Chondrocyte (in vitro differentiated cells): ENCODE measurements at regions not wholly inside any gene's neighbourhood (a gene's known extent, or its start where the extent isn't known, plus 50 kb on each side); places are given as distances from the start of the nearest gene placed in this dataset.

ENCODE experiments used
- DNase-seq: peaks from one replicate; pipeline ENCODE4 v3.0.0; 2021; ENCODE audit warnings: mixed read lengths, low spot score
- H3K27ac Mint-ChIP-seq: one replicate; pipeline ENCODE4 v1.8.0; 2021; ENCODE audit warnings: mild to moderate bottlenecking, moderate library complexity, mixed read lengths; ENCODE audit not compliant: unreplicated experiment
- H3K27me3 Mint-ChIP-seq: 2 replicates; pipeline ENCODE4 v1.8.0; 2021; ENCODE audit warnings: low read depth, mixed read lengths
- H3K36me3 Mint-ChIP-seq: 2 replicates; pipeline ENCODE4 v1.8.0; 2021; ENCODE audit warnings: low read depth, mixed read lengths
- H3K4me1 Mint-ChIP-seq: 2 replicates; pipeline ENCODE4 v1.8.0; 2021; ENCODE audit warnings: low read depth, mild to moderate bottlenecking, mixed read lengths
- H3K4me3 Mint-ChIP-seq: one replicate; pipeline ENCODE4 v1.8.0; 2021; ENCODE audit warnings: mild to moderate bottlenecking, moderate library complexity, mixed read lengths; ENCODE audit not compliant: unreplicated experiment
- H3K9me3 Mint-ChIP-seq: 2 replicates; pipeline ENCODE4 v1.8.0; 2021; ENCODE audit warnings: low read depth, mixed read lengths
- CTCF ChIP-seq: fragments of 200-600 bp; sonication (generic); IDR thresholded peaks from 2 replicates; pipeline ENCODE4 v1.5.0; 2021; ENCODE audit warnings: antibody characterized with exemption, mild to moderate bottlenecking, moderate library complexity

GRCh38 chr2:195586062-195586714 lies 70.8 kb upstream of the SLC39A10 start:
- Mint-ChIP-seq H3K4me1 (no peaks in the 10 kb centered on the region), H3K27ac (no peak overlapping the region), H3K36me3 (no peaks in the 10 kb centered on the region), H3K27me3 (no peaks in the 10 kb centered on the region), H3K9me3 (no peaks in the 10 kb centered on the region), H3K4me3 (no peak overlapping the region)
- no peak for DNase-seq
- TF ChIP-seq CTCF, result no peak

- no peaks in the 10 kb centered on the region for H3K9me3 Mint-ChIP-seq
- H3K4me3 Mint-ChIP-seq, result no peak overlapping the region
- no peak for TF ChIP-seq CTCF
- peaks cover 8% of the 10 kb centered on the region for H3K4me1 Mint-ChIP-seq
- DNase-seq, result no peak
- no peaks in the 10 kb centered on the region for H3K27me3 Mint-ChIP-seq
- no peak overlapping the region for H3K27ac Mint-ChIP-seq
- H3K36me3 Mint-ChIP-seq, result no peaks in the 10 kb centered on the region
Observed at GRCh38 chr2:195582188-195582587, 74.8 kb upstream of the SLC39A10 start.

DNA sequence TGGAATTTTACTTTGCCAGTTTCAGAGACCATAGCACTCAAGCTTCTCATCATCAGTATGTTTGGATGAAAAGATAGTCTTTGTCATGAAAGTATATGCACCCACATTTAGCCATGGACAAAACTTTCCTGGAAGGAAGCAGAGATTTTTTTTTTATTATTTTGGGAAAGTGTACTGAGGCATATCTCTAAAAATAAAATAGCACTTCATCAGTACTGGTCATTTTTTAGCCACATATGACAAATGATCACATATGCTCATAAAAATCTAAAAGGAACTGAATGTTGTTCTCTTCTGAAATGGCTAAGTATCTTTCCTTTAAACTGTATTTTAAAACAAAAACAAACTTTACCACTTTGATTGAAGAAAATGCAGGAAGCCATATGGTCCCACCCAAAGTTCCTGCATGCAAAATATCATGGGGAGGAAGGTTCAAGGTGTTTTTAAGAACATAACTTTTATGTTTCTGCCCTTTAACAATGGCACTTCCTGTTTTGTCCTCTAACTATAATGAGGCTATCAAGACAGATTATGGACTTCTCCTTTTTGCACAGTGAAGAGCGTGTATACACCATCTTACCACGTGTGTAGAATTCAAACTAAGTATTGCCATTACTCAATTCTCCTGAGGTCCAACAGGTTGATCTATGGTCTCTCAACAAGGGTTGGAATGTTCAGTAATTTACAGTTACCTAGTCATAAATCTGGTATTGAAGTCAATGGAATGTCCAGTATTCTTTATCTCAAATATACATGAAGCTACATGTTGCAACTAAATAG lies 77.1 kb upstream of the SLC39A10 start:
- H3K27ac Mint-ChIP-seq, result no peak overlapping the region
- no peaks in the 10 kb centered on the region for H3K27me3 Mint-ChIP-seq
- H3K36me3 Mint-ChIP-seq, result no peaks in the 10 kb centered on the region
- DNase-seq, result no peak
- H3K4me1 Mint-ChIP-seq, result peaks cover 20% of the 10 kb centered on the region
- no peak overlapping the region for H3K4me3 Mint-ChIP-seq
- no peaks in the 10 kb centered on the region for H3K9me3 Mint-ChIP-seq
- no peak for TF ChIP-seq CTCF

DNA sequence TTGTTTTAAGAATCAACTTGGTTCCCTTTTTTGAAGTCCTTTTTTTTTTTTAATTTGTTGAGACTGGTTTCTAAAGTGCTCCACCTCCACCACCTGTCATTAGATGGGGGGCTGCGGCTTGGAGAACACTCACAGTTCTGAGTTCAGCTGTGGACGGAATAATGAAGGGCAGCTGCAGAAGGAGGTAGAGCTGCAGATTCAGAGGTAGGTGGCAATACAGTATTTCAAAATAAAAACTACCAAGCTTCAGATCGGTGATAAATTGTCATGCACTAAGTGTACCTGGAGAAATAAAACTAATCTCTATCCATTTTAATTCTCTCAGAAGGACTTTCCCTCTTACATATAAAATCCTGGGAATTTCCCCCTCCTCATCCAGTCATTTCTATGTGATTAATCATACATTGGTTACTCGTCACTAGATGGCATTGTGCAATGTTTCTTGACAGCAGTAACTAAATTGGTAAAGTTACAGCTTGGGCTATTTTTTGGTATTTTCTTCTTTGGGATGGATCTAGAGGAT lies 81.1 kb upstream of the SLC39A10 start:
- no peaks in the 10 kb centered on the region for H3K36me3 Mint-ChIP-seq
- H3K9me3 Mint-ChIP-seq, result no peaks in the 10 kb centered on the region
- no peaks in the 10 kb centered on the region for H3K27me3 Mint-ChIP-seq
- TF ChIP-seq CTCF, result peak; percentile 76
- H3K4me1 Mint-ChIP-seq, result peaks cover 33% of the 10 kb centered on the region
- H3K27ac Mint-ChIP-seq, result peak overlapping the region; percentile 3
- H3K4me3 Mint-ChIP-seq, result no peak overlapping the region
- DNase-seq, result no peak

DNA sequence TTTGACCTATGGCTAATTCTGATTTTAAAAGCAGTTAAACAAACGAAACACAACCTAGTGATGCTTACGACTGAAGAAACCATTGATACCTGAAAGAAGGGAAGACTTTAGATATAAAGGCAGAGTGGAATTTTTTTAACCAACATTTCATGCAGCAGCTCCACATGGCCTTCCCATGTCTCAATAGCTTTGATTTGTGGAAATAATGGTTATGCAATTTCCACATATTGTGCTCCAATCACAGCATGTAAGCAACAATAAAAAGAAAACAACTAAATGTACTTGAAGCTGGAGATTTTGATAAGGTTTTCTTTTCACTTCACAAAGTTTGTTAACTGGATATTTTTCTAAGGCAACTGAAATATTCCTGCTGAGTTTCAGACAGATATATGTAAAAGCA lies 82.0 kb upstream of the SLC39A10 start:
- Mint-ChIP-seq H3K27me3 (no peaks in the 10 kb centered on the region), H3K4me1 (peaks cover 31% of the 10 kb centered on the region), H3K27ac (no peak overlapping the region), H3K9me3 (no peaks in the 10 kb centered on the region), H3K4me3 (no peak overlapping the region), H3K36me3 (no peaks in the 10 kb centered on the region)
- DNase-seq, result no peak
- TF ChIP-seq CTCF, result no peak
